ENCODE measurements at regions not wholly inside any gene's neighbourhood (a gene's known extent, or its start where the extent isn't known, plus 50 kb on each side); places are given as distances from the start of the nearest gene placed in this dataset.
"Not testable (repeated sequence)": the region's sequence is repeated elsewhere in the genome, so short reads cannot be mapped to it uniquely, and the experiment has no call there.

DNA sequence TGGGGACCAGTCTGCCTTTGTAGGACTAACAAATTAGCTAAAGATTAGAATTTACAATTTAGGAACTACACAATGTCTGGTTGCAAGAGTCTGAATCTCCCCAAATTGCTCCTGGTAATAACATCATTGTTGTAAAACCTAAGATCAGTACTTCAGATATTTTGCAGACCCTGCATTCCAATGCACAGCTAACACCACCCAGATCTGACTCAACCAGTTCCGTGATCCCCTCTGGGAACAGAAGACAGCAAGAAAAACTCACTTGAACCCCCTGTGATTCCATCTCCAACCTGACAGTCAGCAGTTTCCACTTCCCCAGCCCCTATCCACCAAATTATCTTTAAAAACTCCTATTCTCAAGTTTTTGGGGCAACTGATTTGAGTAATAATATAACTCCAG is 201.9 kb upstream of the ARPP21 start:
- no peak overlapping the region for H3K4me3 ChIP-seq (ENCODE audit: low read depth, low read length)
- no peak for DNase-seq (ENCODE audit: low read depth, low spot score)
- TF ChIP-seq, protein P1, sequence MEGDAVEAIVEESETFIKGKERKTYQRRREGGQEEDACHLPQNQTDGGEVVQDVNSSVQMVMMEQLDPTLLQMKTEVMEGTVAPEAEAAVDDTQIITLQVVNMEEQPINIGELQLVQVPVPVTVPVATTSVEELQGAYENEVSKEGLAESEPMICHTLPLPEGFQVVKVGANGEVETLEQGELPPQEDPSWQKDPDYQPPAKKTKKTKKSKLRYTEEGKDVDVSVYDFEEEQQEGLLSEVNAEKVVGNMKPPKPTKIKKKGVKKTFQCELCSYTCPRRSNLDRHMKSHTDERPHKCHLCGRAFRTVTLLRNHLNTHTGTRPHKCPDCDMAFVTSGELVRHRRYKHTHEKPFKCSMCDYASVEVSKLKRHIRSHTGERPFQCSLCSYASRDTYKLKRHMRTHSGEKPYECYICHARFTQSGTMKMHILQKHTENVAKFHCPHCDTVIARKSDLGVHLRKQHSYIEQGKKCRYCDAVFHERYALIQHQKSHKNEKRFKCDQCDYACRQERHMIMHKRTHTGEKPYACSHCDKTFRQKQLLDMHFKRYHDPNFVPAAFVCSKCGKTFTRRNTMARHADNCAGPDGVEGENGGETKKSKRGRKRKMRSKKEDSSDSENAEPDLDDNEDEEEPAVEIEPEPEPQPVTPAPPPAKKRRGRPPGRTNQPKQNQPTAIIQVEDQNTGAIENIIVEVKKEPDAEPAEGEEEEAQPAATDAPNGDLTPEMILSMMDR (IDR thresholded peaks at IDR 0.05; ENCODE audit: low read depth, low read length), result no peak
- in situ Hi-C loops (cut with HindIII; ENCODE audit: low sequenced_read_pairs), result no loop called here

- no peak for DNase-seq (ENCODE audit: low read depth, low spot score)
- H3K4me3 ChIP-seq (ENCODE audit: low read depth, low read length), result no peak overlapping the region
- TF ChIP-seq, protein P1 (IDR thresholded peaks at IDR 0.05; ENCODE audit: low read depth, low read length), result no peak
- in situ Hi-C loops (cut with HindIII; ENCODE audit: low sequenced_read_pairs), result no loop called here
These were observed 201.2 kb upstream of the ARPP21 start for GRCh38 chr3:35438101-35438500.

DNA sequence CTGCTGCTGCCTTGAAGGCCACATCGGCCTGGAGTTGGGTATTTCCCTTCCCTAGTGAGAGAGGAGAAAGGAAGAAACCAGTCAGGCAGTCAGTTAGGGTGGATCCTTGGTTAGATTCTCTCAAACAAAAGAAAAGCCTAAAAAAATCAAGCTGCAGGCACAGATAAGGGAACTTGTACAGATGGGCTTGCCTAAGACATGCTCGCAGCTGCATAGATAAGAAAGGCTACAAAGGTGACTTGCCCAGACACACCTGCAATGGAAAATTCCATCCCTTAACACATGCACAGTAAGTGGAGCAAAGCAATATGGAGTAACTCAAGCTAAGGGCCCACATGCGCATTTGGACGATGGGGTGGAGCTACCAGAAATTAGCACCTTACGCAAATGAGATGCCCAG is 199.7 kb upstream of the ARPP21 start:
- TF ChIP-seq, protein P1 (IDR thresholded peaks at IDR 0.05; ENCODE audit: low read depth, low read length), result no peak
- DNase-seq (ENCODE audit: low read depth, low spot score), result no peak
- in situ Hi-C loops (cut with HindIII; ENCODE audit: low sequenced_read_pairs), result no loop called here
- no peak overlapping the region for H3K4me3 ChIP-seq (ENCODE audit: low read depth, low read length)

- H3K4me3 ChIP-seq (ENCODE audit: low read depth, low read length), result no peak overlapping the region
- TF ChIP-seq, protein P1 (IDR thresholded peaks at IDR 0.05; ENCODE audit: low read depth, low read length), result no peak
- in situ Hi-C loops (cut with HindIII; ENCODE audit: low sequenced_read_pairs), result no loop called here
- DNase-seq (ENCODE audit: low read depth, low spot score), result no peak
These were observed 198.5 kb upstream of the ARPP21 start for GRCh38 chr3:35440826-35441225.

GRCh38 chr3:35446896-35447295 is 192.4 kb upstream of the ARPP21 start:
- in situ Hi-C loops (cut with HindIII; ENCODE audit: low sequenced_read_pairs), result no loop called here
- H3K4me3 ChIP-seq (ENCODE audit: low read depth, low read length), result no peak overlapping the region
- no peak for DNase-seq (ENCODE audit: low read depth, low spot score)
- TF ChIP-seq, protein P1 (IDR thresholded peaks at IDR 0.05; ENCODE audit: low read depth, low read length), result no peak

- no peak overlapping the region for H3K4me3 ChIP-seq (ENCODE audit: low read depth, low read length)
- DNase-seq (ENCODE audit: low read depth, low spot score), result no peak
- in situ Hi-C loops (cut with HindIII; ENCODE audit: low sequenced_read_pairs), result no loop called here
- TF ChIP-seq, protein P1 (IDR thresholded peaks at IDR 0.05; ENCODE audit: low read depth, low read length), result no peak
These were observed 191.2 kb upstream of the ARPP21 start for GRCh38 chr3:35448121-35448520.

- H3K4me3 ChIP-seq (ENCODE audit: low read depth, low read length), result no peak overlapping the region
- DNase-seq (ENCODE audit: low read depth, low spot score), result no peak
- TF ChIP-seq, protein P1 (IDR thresholded peaks at IDR 0.05; ENCODE audit: low read depth, low read length), result no peak
- in situ Hi-C loops (cut with HindIII; ENCODE audit: low sequenced_read_pairs), result no loop called here
These were observed 190.6 kb upstream of the ARPP21 start for GRCh38 chr3:35448681-35449080.

DNA sequence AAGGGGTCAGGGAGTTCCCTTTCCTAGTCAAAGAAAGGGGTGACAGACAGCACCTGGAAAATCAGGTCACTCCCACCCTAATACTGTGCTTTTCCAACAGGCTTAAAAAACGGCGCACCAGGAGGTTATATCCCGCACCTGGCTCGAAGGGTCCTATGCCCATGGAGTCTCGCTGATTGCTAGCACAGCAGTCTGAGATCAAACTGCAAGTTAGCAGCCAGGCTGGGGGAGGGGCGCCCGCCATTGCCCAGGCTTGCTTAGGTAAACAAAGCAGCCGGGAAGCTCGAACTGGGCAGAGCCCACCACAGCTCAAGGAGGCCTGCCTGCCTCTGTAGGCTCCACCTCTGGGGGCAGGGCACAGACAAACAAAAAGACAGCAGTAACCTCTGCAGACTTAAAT is 184.5 kb upstream of the ARPP21 start:
- DNase-seq (ENCODE audit: low read depth, low spot score); in situ Hi-C loops (cut with HindIII; ENCODE audit: low sequenced_read_pairs); H3K4me3 ChIP-seq (ENCODE audit: low read depth, low read length): not testable (repeated sequence)
